Transverse colon (tissue), 4 donors: ENCODE measurements at regions not wholly inside any gene's neighbourhood (a gene's known extent, or its start where the extent isn't known, plus 50 kb on each side); places are given as distances from the start of the nearest gene placed in this dataset.

Source experiments
- DNase-seq: peaks from one replicate; pipeline ENCODE4 v3.0.0-alpha.2; 2019
- H3K27ac ChIP-seq, 4 donors: fragments of 200-600 bp; sonication (generic); 2 replicates each; pipeline ENCODE4 v1.5.1; 2016 to 2018; ENCODE audit warnings: inconsistent platforms in 4 of 4
- H3K27me3 ChIP-seq: fragments of 200-600 bp; sonication (generic); 2 replicates; pipeline ENCODE4 v1.5.1; 2017; ENCODE audit warnings: inconsistent platforms
- H3K36me3 ChIP-seq, 4 donors: fragments of 200-600 bp; sonication (generic); 2 replicates each; pipeline ENCODE4 v1.5.1; 2017 to 2019; ENCODE audit warnings: inconsistent platforms in 4 of 4
- H3K4me1 ChIP-seq, 4 donors: fragments of 200-600 bp; sonication (generic); 2 replicates each; pipeline ENCODE4 v1.5.1; 2017 to 2020; ENCODE audit warnings: inconsistent platforms in 4 of 4
- H3K4me3 ChIP-seq, 4 donors: fragments of 200-600 bp; sonication (generic); 1 replicate in 1 of 4; 2 replicates in 3 of 4; pipeline versions ENCODE4 v1.5.1 to v1.6.1; 2017 to 2019; ENCODE audit warnings: inconsistent platforms in 4 of 4
- H3K9me3 ChIP-seq, 2 donors: fragments of 200-600 bp; sonication (generic); 2 replicates each; pipeline ENCODE4 v1.5.1; 2017 to 2019; ENCODE audit warnings: inconsistent platforms in 2 of 2
- CTCF ChIP-seq, 5 experiments: fragments of 200-600 bp in 3 of 5; fragments of 450-650 bp in 2 of 5; sonication (generic) in 3 of 5; IDR thresholded peaks; 1 replicate in 2 of 5; 2 replicates in 3 of 5; pipeline ENCODE4 v1.5.1; 2016 to 2017; ENCODE audit warnings: antibody characterized with exemption in 5 of 5, inconsistent platforms in 3 of 5, mild to moderate bottlenecking in 2 of 5, moderate library complexity in 1 of 5
- EP300 ChIP-seq: sonication (generic); formaldehyde crosslinking; IDR thresholded peaks from one replicate; pipeline ENCODE4 v1.6.1; 2017; ENCODE audit warnings: antibody characterized with exemption, low read depth
- POLR2A ChIP-seq: fragments of 450-650 bp; IDR thresholded peaks from one replicate; pipeline ENCODE4 v1.6.1; 2016; ENCODE audit warnings: antibody characterized with exemption, mild to moderate bottlenecking, moderate library complexity
- POLR2AphosphoS5 ChIP-seq, 3 donors: sonication (generic); formaldehyde crosslinking; IDR thresholded peaks; one replicate each; pipeline ENCODE4 v1.6.1; 2016; ENCODE audit warnings: antibody characterized with exemption in 3 of 3
- WGBS, 2 donors: methylation state at CpG; one replicate each; pipeline ENCODE4 v1.1.5; 2018; ENCODE audit warnings: low coverage in 1 of 2; 5-methylcytosine and 5-hydroxymethylcytosine counted together
- in situ Hi-C, 4 donors: fragments of 200-750 bp; cut with MboI; loops; one replicate each; pipeline versions ENCODE4 v1.15.0 to v1.15.1; 2017; ENCODE audit warnings: low sequenced_read_pairs in 3 of 4, low pct_ligation_motif_present in 1 of 4, low pct_unique_long_range_greater_than_20kb in 1 of 4
- intact Hi-C: fragments of 100-400 bp; cut with DNase I; formaldehyde crosslinking; loops from one replicate; pipeline ENCODE4 v1.15.1; 2023; ENCODE audit warnings: low total_unique reads

GRCh38 chr5:116696366-116696765, 121.7 kb upstream of the SEMA6A start:
- TF ChIP-seq POLR2A: no peak
- no peak for TF ChIP-seq POLR2AphosphoS5 (IDR thresholded peaks at IDR 0.05)
- no peak for TF ChIP-seq CTCF (IDR thresholded peaks at IDR 0.05)
- no peak for TF ChIP-seq EP300
- Histone ChIP-seq H3K27me3 (no peaks in the 10 kb centered on the region), H3K4me1 (no peaks in the 10 kb centered on the region), H3K27ac (no peak overlapping the region), H3K36me3 (no peaks in the 10 kb centered on the region), H3K9me3 (no peaks in the 10 kb centered on the region), H3K4me3 (no peak overlapping the region)
- in situ Hi-C loops (no loop called here), intact Hi-C loops (no loop called here)
- DNase-seq: no peak
- 20 to 44% methylated on average over 2 to 5 of the region's 5 CpGs for WGBS, 2 donors

DNA sequence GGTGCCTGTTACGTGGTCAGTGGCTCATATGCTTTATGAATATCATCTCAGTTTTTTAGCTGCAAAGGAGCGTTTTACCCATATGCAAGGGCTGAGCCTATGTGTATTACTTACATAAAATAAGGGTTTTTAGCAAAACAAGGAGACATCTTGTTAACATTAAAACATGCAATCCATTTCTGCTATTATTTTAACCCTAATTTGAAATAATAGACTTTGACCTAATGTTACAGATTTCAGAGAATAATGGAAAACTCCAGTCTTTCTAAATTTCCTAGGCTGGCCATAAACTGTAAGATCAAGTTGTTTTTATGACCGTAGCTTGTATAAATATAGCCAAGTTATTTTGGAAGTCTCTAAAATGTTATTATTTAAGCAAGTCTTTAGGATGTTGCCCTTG, 121.1 kb upstream of the SEMA6A start:
- no peak for TF ChIP-seq CTCF (IDR thresholded peaks at IDR 0.05)
- no peak for TF ChIP-seq POLR2A
- no peak for TF ChIP-seq POLR2AphosphoS5 (IDR thresholded peaks at IDR 0.05)
- TF ChIP-seq EP300: no peak
- DNase-seq: no peak
- in situ Hi-C loops: no loop called here
- H3K9me3 ChIP-seq: no peaks in the 10 kb centered on the region
- 71 to 72% methylated on average over 3 of the region's 3 CpGs for WGBS, 2 donors
- H3K27ac ChIP-seq: no peak overlapping the region
- intact Hi-C loops: no loop called here
- no peak overlapping the region for H3K4me3 ChIP-seq
- H3K27me3 ChIP-seq: no peaks in the 10 kb centered on the region
- no peaks in the 10 kb centered on the region for H3K36me3 ChIP-seq
- H3K4me1 ChIP-seq: no peaks in the 10 kb centered on the region

GRCh38 chr5:116686438-116686837, 111.8 kb upstream of the SEMA6A start:
- no peaks in the 10 kb centered on the region for H3K27me3 ChIP-seq
- 94 to 100% methylated on average over 1 to 4 of the region's 4 CpGs for WGBS, 2 donors
- no peak overlapping the region for H3K27ac ChIP-seq
- H3K4me3 ChIP-seq: no peak overlapping the region
- H3K4me1 ChIP-seq: no peaks in the 10 kb centered on the region
- in situ Hi-C loops (no loop called here), intact Hi-C loops (no loop called here)
- TF ChIP-seq POLR2A: no peak
- no peak for TF ChIP-seq EP300
- no peak for TF ChIP-seq CTCF (IDR thresholded peaks at IDR 0.05)
- no peak for TF ChIP-seq POLR2AphosphoS5 (IDR thresholded peaks at IDR 0.05)
- H3K9me3 ChIP-seq: no peaks in the 10 kb centered on the region
- DNase-seq: no peak
- no peaks in the 10 kb centered on the region for H3K36me3 ChIP-seq

- no peak for TF ChIP-seq EP300
- TF ChIP-seq POLR2A: no peak
- no peak for TF ChIP-seq CTCF (IDR thresholded peaks at IDR 0.05)
- no peak for TF ChIP-seq POLR2AphosphoS5 (IDR thresholded peaks at IDR 0.05)
- Histone ChIP-seq H3K36me3 (no peaks in the 10 kb centered on the region), H3K27me3 (no peaks in the 10 kb centered on the region), H3K4me3 (no peak overlapping the region), H3K27ac (no peak overlapping the region), H3K4me1 (no peaks in the 10 kb centered on the region), H3K9me3 (no peaks in the 10 kb centered on the region)
- no peak for DNase-seq
- 81 to 89% methylated on average over 4 to 9 of the region's 9 CpGs for WGBS, 2 donors
- in situ Hi-C loops: no loop called here
- intact Hi-C loops: no loop called here
These were observed 111.3 kb upstream of the SEMA6A start for GRCh38 chr5:116685931-116686330.
